ENCODE measurements at regions not wholly inside any gene's neighbourhood (a gene's known extent, or its start where the extent isn't known, plus 50 kb on each side); places are given as distances from the start of the nearest gene placed in this dataset.

- no peak for TF ChIP-seq CTCF (IDR thresholded peaks at IDR 0.05; ENCODE audit: poor library complexity, severe bottlenecking)
- no peak for TF ChIP-seq MXI1 (conservative IDR thresholded peaks at IDR 0.05; ENCODE audit: poor library complexity, severe bottlenecking)
- TF ChIP-seq REST (IDR thresholded peaks at IDR 0.05; ENCODE audit: borderline replicate concordance): no peak
- TF ChIP-seq EZH2 (IDR thresholded peaks at IDR 0.05; ENCODE audit: borderline replicate concordance, insufficient read depth, low read length, poor library complexity, severe bottlenecking): no peak
- TF ChIP-seq POLR2AphosphoS5 (IDR thresholded peaks at IDR 0.05): no peak
- TF ChIP-seq RAD21 (conservative IDR thresholded peaks at IDR 0.05): no peak
- TF ChIP-seq TAF1 (IDR thresholded peaks at IDR 0.05; ENCODE audit: low read depth): no peak
- TF ChIP-seq EP300 (conservative IDR thresholded peaks at IDR 0.05; ENCODE audit: poor library complexity, severe bottlenecking): no peak
Measured at GRCh38 chr4:45438047-45438446, 685.8 kb downstream of the GABRG1 start.
